H1 (cell line): ENCODE measurements at regions not wholly inside any gene's neighbourhood (a gene's known extent, or its start where the extent isn't known, plus 50 kb on each side); places are given as distances from the start of the nearest gene placed in this dataset.
A peak's percentile ranks its signal among the peaks of the same experiment; 100 is the strongest.

Experiments
- CTCF ChIA-PET: fragments of 300-600 bp; sonication (Branson Sonifier 250); formaldehyde crosslinking; loops from one replicate; lab custom pipeline; 2021; ENCODE audit not compliant: partially characterized antibody; lab: Charles Lee
- POLR2A ChIA-PET: fragments of 300-600 bp; sonication (Branson Sonifier 250); formaldehyde crosslinking; loops from one replicate; lab custom pipeline; 2021; ENCODE audit warnings: inconsistent platforms; ENCODE audit not compliant: partially characterized antibody; lab: Charles Lee
- DNase-seq, 2 experiments: peaks; one replicate each; pipeline versions ENCODE4 v3.0.0 to v3.0.0-alpha.2; 2010 to 2022; ENCODE audit warnings: low spot score in 2 of 2, low read depth in 1 of 2, mixed read lengths in 1 of 2
- FAIRE-seq: peaks from 2 replicates; lab custom pipeline; 2011; peaks lifted over from hg19 to GRCh38; lab: Jason Lieb, UNC
- H2AFZ ChIP-seq: 2 replicates; pipeline ENCODE4 v1.8.1; 2012; ENCODE audit warnings: low read length, inconsistent platforms
- H2AK5ac ChIP-seq: 2 replicates; pipeline ENCODE4 v1.6.1; 2013; ENCODE audit warnings: low read depth, low read length
- H2BK120ac ChIP-seq: replicated peaks from 2 replicates; pipeline ENCODE3; 2013; ENCODE audit warnings: low read depth, low read length, inconsistent platforms
- H2BK12ac ChIP-seq: 2 replicates; pipeline ENCODE4 v1.6.1; 2013; ENCODE audit warnings: low read depth, low read length
- H2BK15ac ChIP-seq: 2 replicates; pipeline ENCODE4 v1.6.1; 2013; ENCODE audit warnings: low read length
- H2BK20ac ChIP-seq: 2 replicates; pipeline ENCODE4 v1.6.1; 2013; ENCODE audit warnings: low read length
- H2BK5ac ChIP-seq: 2 replicates; pipeline ENCODE4 v1.6.1; 2013; ENCODE audit warnings: low read depth, low read length
- H3K14ac ChIP-seq: 2 replicates; pipeline ENCODE4 v1.6.1; 2013; ENCODE audit warnings: inconsistent platforms; ENCODE audit not compliant: insufficient read length
- H3K18ac ChIP-seq: 2 replicates; pipeline ENCODE4 v1.6.1; 2013; ENCODE audit warnings: low read length; ENCODE audit errors: extremely low read depth
- H3K23ac ChIP-seq: 2 replicates; pipeline ENCODE4 v1.6.1; 2013; ENCODE audit warnings: inconsistent platforms; ENCODE audit not compliant: insufficient read length
- H3K23me2 ChIP-seq: 2 replicates; pipeline ENCODE4 v1.6.1; 2013; ENCODE audit warnings: low read depth, low read length
- H3K27ac ChIP-seq: 2 replicates; pipeline ENCODE4 v1.6.1; 2011; ENCODE audit warnings: low read depth, low read length, inconsistent platforms
- H3K27me3 ChIP-seq, 4 experiments: replicated peaks in 1 of 4; 1 replicate in 1 of 4; 2 replicates in 3 of 4; pipeline versions ENCODE4 v1.6.1 to v1.8.1; 2011 to 2013; ENCODE audit warnings: low read length in 3 of 4, mild to moderate bottlenecking in 3 of 4, inconsistent platforms in 2 of 4, mixed read lengths in 2 of 4, moderate library complexity in 1 of 4; ENCODE audit not compliant: control insufficient read depth in 3 of 4, insufficient read depth in 3 of 4; ENCODE audit errors: extremely low read depth in 1 of 4
- H3K36me3 ChIP-seq, 4 experiments: 2 replicates each; pipeline versions ENCODE4 v1.6.1 to v1.8.1; 2011 to 2013; ENCODE audit warnings: mild to moderate bottlenecking in 4 of 4, low read length in 3 of 4, moderate library complexity in 2 of 4, control low read depth in 1 of 4, inconsistent platforms in 1 of 4; ENCODE audit not compliant: insufficient read depth in 4 of 4, control insufficient read depth in 2 of 4
- H3K4ac ChIP-seq: replicated peaks from 2 replicates; pipeline ENCODE3; 2013; ENCODE audit warnings: low read length, low read depth, mixed read lengths, inconsistent platforms; ENCODE audit not compliant: insufficient read length
- H3K4me1 ChIP-seq, 4 experiments: replicated peaks in 1 of 4; 1 replicate in 1 of 4; 2 replicates in 3 of 4; pipeline versions ENCODE4 v1.6.1 to v1.8.1; 2011 to 2013; ENCODE audit warnings: low read length in 3 of 4, inconsistent platforms in 2 of 4, mixed read lengths in 1 of 4; ENCODE audit not compliant: insufficient read depth in 4 of 4, control insufficient read depth in 3 of 4
- H3K4me2 ChIP-seq, 2 experiments: 2 replicates each; pipeline versions ENCODE4 v1.6.1 to v1.8.1; 2011 to 2013; ENCODE audit warnings: low read depth in 2 of 2, low read length in 2 of 2, control low read depth in 1 of 2, inconsistent platforms in 1 of 2, mild to moderate bottlenecking in 1 of 2; ENCODE audit not compliant: insufficient read depth in 1 of 2
- H3K4me3 ChIP-seq, 4 experiments: fragments of 200-600, 300-600 bp in 1 of 4; sonication (generic), shearing (Covaris generic), sonication (Bioruptor Twin) in 1 of 4; 2 replicates each; pipeline versions ENCODE4 v1.5.1 to v1.8.1; 2011 to 2016; ENCODE audit warnings: low read length in 4 of 4, low read depth in 3 of 4, control low read depth in 2 of 4, inconsistent platforms in 2 of 4, mild to moderate bottlenecking in 2 of 4, mixed read lengths in 1 of 4, moderate library complexity in 1 of 4; ENCODE audit not compliant: insufficient read depth in 2 of 4; ENCODE audit errors: extremely low read depth in 1 of 4
- H3K56ac ChIP-seq: replicated peaks from 2 replicates; pipeline ENCODE3; 2013; ENCODE audit warnings: low read depth, mild to moderate bottlenecking, mixed read lengths, low read length, inconsistent platforms; ENCODE audit not compliant: insufficient read length
- H3K79me1 ChIP-seq: 2 replicates; pipeline ENCODE4 v1.6.1; 2013; ENCODE audit warnings: low read depth, low read length, control low read depth
- H3K79me2 ChIP-seq, 2 experiments: 2 replicates each; pipeline versions ENCODE4 v1.6.1 to v1.8.1; 2012 to 2013; ENCODE audit warnings: low read length in 2 of 2, mild to moderate bottlenecking in 2 of 2, inconsistent platforms in 1 of 2; ENCODE audit not compliant: insufficient read depth in 2 of 2, control insufficient read depth in 1 of 2
- H3K9ac ChIP-seq, 4 experiments: replicated peaks in 1 of 4; 1 replicate in 1 of 4; 2 replicates in 3 of 4; pipeline versions ENCODE4 v1.6.1 to v1.8.1; 2011 to 2013; ENCODE audit warnings: low read depth in 3 of 4, low read length in 3 of 4, control low read depth in 2 of 4, mild to moderate bottlenecking in 2 of 4, moderate library complexity in 2 of 4, inconsistent platforms in 1 of 4; ENCODE audit errors: extremely low read depth in 1 of 4
- H3K9me3 ChIP-seq, 2 experiments: 2 replicates each; pipeline versions ENCODE4 v1.6.1 to v1.8.1; 2012 to 2013; ENCODE audit warnings: mild to moderate bottlenecking in 2 of 2, moderate library complexity in 2 of 2, control low read depth in 1 of 2, inconsistent platforms in 1 of 2, low read depth in 1 of 2, low read length in 1 of 2, mixed read lengths in 1 of 2; ENCODE audit not compliant: insufficient read depth in 2 of 2
- H4K20me1 ChIP-seq, 2 experiments: replicated peaks in 1 of 2; 2 replicates each; pipeline versions ENCODE3 to v1.8.1; 2011 to 2013; ENCODE audit warnings: inconsistent platforms in 2 of 2, low read length in 2 of 2, mild to moderate bottlenecking in 1 of 2; ENCODE audit not compliant: insufficient read depth in 2 of 2, control insufficient read depth in 1 of 2
- H4K5ac ChIP-seq: 2 replicates; pipeline ENCODE4 v1.6.1; 2013; ENCODE audit warnings: low read length, low read depth, mixed read lengths, inconsistent platforms; ENCODE audit not compliant: insufficient read length
- H4K8ac ChIP-seq: 2 replicates; pipeline ENCODE4 v1.8.0; 2013; ENCODE audit warnings: mild to moderate bottlenecking, moderate library complexity, low read length, inconsistent platforms; ENCODE audit not compliant: insufficient read depth; ENCODE audit errors: extremely low read depth
- H4K91ac ChIP-seq: replicated peaks from 2 replicates; pipeline ENCODE3; 2013; ENCODE audit warnings: low read length, mixed read lengths, inconsistent platforms; ENCODE audit not compliant: insufficient read length
- BCL11A ChIP-seq, 2 experiments: IDR thresholded peaks; one replicate each; pipeline ENCODE4 v1.6.1; 2011; ENCODE audit warnings: low read depth in 2 of 2, low read length in 2 of 2, mild to moderate bottlenecking in 2 of 2
- HDAC6 ChIP-seq: IDR thresholded peaks from one replicate; pipeline ENCODE4 v1.7.1; 2012; ENCODE audit warnings: low read depth, mild to moderate bottlenecking, inconsistent platforms, low read length, moderate library complexity
- SIX5 ChIP-seq: IDR thresholded peaks from 2 replicates; pipeline ENCODE4 v1.6.1; 2011; ENCODE audit warnings: mild to moderate bottlenecking, low read depth, low read length
- SRF ChIP-seq: IDR thresholded peaks from 2 replicates; pipeline ENCODE4 v1.6.1; 2011; ENCODE audit warnings: mild to moderate bottlenecking, low read depth, low read length, moderate library complexity
- USF2 ChIP-seq: IDR thresholded peaks from 2 replicates; pipeline ENCODE4 v1.6.1; 2011; ENCODE audit warnings: low read length, improper control_type of control experiment
- WGBS, 2 experiments: shearing (Covaris generic) in 1 of 2; methylation state at CpG; one replicate each; pipeline versions ENCODE4 v1.1.6 to v1.1.7; 2013 to 2015; ENCODE audit warnings: low lambda C conversion rate in 2 of 2, mixed read lengths in 2 of 2, inconsistent platforms in 1 of 2, low coverage in 1 of 2, missing lambda C conversion rate in 1 of 2; ENCODE audit not compliant: insufficient replicate concordance in 2 of 2, insufficient coverage in 1 of 2, insufficient read length in 1 of 2; ENCODE audit errors: extremely low coverage in 1 of 2, missing lambda C conversion rate in 1 of 2; 5-methylcytosine and 5-hydroxymethylcytosine counted together

GRCh38 chr4:136946307-136946907, 585.9 kb downstream of the PCDH18 start:
- Histone ChIP-seq H3K4me1 (no peaks in the 10 kb centered on the region), H2BK12ac (no peak overlapping the region), H2AK5ac (no peak overlapping the region), H2BK5ac (no peak overlapping the region), H2AFZ (0 out of 2 replicates have a peak overlapping the region, but pooled peaks have one; percentile 62), H3K27me3 (no peaks in the 10 kb centered on the region), H3K36me3 (no peaks in the 10 kb centered on the region), H4K8ac (peak overlapping the region; percentile 57), H3K18ac (no peak overlapping the region), H3K9ac (no peak overlapping the region), H3K56ac (no peak overlapping the region), H3K14ac (no peak overlapping the region), H3K4ac (no peak overlapping the region), H3K23me2 (no peaks in the 10 kb centered on the region), H4K91ac (no peak overlapping the region), H2BK20ac (no peak overlapping the region)
- DNase-seq = no peak
- POLR2A ChIA-PET = no interaction called here
- WGBS, 2 experiments = 91% methylated on average over 9 of the region's 9 CpGs; no CpG with 5 or more reads in 1 of the 2 experiments
- no peak for TF ChIP-seq USF2
- TF ChIP-seq SRF = no peak
- TF ChIP-seq SIX5 = no peak
- TF ChIP-seq BCL11A (IDR thresholded peaks at IDR 0.05; ENCODE audit: low read depth in 2 of 2, low read length in 2 of 2) = no peak
- no peak for TF ChIP-seq HDAC6
- TF ChIP-seq, all 59 proteins: peak for 0
- Histone ChIP-seq H3K79me2 (no peaks in the 10 kb centered on the region), H3K79me1 (no peaks in the 10 kb centered on the region), H2BK15ac (no peak overlapping the region), H4K5ac (no peak overlapping the region), H3K4me2 (no peak overlapping the region), H3K23ac (no peak overlapping the region), H2BK120ac (no peak overlapping the region), H3K9me3 (no peaks in the 10 kb centered on the region), H3K27ac (no peak overlapping the region), H4K20me1 (no peaks in the 10 kb centered on the region), H3K4me3 (no peak overlapping the region)
- CTCF ChIA-PET = no interaction called here
- no peak for FAIRE-seq
